ENCODE measurements at regions not wholly inside any gene's neighbourhood (a gene's known extent, or its start where the extent isn't known, plus 50 kb on each side); places are given as distances from the start of the nearest gene placed in this dataset.
"Not testable (repeated sequence)": the region's sequence is repeated elsewhere in the genome, so short reads cannot be mapped to it uniquely, and the experiment has no call there.

- no peak for DNase-seq (ENCODE audit: low read depth)
Observed at GRCh38 chr11:25159341-25159740, 662.5 kb downstream of the LUZP2 start.

GRCh38 chr11:25163421-25163820, 666.6 kb downstream of the LUZP2 start:
- DNase-seq (ENCODE audit: low read depth) = peak; percentile 6

DNA sequence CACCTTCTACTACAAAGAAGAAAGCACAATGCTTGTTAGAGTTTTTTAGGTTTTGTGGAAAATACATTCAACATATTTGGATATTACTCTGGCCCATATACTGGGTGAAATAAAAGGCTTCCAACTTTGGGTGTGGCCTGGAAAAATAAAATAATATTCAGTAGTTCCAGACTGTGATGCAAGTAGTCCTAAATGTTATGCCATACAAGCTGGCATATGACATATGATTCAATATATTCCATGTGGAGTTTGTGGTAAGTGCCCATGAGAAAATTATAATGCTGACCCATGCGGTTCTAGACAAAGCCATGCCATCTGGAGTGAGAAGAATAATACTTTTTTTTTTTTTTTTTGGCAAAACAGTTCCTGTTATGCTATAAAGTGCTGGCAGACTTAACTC, 683.3 kb downstream of the LUZP2 start:
- DNase-seq (ENCODE audit: low read depth) = no peak

DNA sequence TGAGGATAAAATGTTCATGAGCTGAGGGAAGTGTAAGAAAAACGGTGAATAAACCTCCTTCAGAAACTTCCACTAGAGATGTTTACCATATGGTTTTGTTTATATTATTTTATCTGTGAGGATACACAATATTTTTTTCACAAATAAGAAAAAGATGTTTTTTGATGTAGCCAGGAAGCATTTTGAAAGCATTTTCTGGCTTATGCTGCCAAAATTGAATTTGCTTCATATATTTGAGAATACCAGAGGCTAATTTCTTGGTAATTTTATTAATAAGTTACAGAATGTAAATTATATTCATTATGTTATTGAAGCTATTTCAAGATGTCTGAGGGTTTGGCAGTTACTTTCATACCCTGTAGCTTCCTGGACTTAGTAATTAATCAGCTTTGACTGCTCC, 686.6 kb downstream of the LUZP2 start:
- peak; percentile 6 for DNase-seq (ENCODE audit: low read depth)

DNA sequence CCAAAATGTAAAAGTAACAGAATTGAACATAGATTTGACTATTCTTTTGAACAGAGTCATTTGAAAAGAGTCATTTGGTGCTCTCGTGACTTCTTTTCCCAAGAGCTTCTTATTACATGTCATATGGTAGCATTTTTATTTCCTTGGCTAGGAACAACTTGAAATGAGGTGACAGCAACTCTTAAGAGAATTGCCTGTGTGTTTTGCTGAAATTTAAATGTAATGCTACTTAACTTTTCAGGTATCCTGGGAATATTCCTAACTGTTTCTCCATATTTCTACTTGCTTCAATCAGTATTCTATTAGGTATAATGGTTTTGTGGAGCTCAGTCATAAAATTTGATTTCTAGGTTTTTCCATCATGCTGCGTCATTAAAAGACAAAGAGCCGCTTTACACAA, 700.7 kb downstream of the LUZP2 start:
- DNase-seq (ENCODE audit: low read depth) = no peak

GRCh38 chr11:25198704-25199103, 701.9 kb downstream of the LUZP2 start:
- no peak for DNase-seq (ENCODE audit: low read depth)

GRCh38 chr11:25200925-25201324, 704.1 kb downstream of the LUZP2 start:
- no peak for DNase-seq (ENCODE audit: low read depth)

DNA sequence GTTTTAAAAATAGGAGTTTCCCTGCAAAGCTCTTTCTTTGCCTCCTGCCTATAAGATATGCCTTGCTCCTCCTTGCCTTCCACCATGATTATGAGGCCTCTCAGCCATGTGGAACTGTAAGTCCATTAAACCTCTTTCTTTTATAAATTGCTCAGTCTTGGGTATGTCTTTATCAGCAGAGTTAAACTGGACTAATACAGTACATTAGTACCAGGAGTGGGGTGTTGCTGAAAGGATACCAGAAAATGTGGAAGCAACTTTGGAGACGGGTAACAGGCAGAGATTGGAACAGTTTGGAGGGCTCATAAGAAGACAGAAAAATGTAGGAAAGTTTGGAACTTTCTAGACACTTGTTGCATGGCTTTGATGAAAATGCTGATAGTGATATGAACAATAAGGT, 709.9 kb downstream of the LUZP2 start:
- DNase-seq (ENCODE audit: low read depth) = no peak

DNA sequence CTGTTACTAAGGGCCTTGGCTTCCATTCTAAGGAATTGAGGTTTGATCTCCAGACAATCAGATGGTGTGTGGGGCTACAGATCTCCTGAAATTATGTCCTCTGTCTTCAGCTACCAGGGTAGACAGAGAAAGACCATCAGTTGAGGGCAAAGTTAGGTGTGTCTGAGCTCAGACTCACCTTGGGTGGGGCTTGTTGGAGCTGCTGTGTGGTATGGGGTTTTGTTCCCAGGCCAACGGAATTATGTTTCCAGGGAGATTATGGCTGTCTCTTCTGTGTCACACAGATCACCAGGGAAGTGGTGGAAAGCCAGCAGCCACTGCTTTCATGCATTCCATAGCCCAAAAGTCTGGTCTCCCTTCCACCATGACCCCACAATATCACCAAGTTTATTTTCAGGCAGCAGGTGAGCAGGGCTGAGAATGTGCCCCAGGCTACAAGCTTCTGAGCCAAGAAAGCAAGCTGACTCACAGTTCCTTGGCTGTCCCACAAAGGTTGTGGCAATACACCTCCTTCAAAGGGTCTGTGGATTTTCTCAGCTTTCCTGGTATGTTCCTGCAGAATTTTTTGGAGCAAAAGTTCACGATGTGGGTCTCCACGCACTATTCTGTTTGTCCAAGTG, 714.9 kb downstream of the LUZP2 start:
- no peak for DNase-seq (ENCODE audit: low read depth)

GRCh38 chr11:25214535-25215176, 717.8 kb downstream of the LUZP2 start:
- DNase-seq (ENCODE audit: low read depth) = no peak

GRCh38 chr11:25218036-25218435, 721.2 kb downstream of the LUZP2 start:
- no peak for DNase-seq (ENCODE audit: low read depth)

GRCh38 chr11:25225078-25225477, 728.2 kb downstream of the LUZP2 start:
- no peak for DNase-seq (ENCODE audit: low read depth)

GRCh38 chr11:25242928-25243327, 746.1 kb downstream of the LUZP2 start:
- DNase-seq (ENCODE audit: low read depth) = no peak

- DNase-seq (ENCODE audit: low read depth) = no peak
Observed at GRCh38 chr11:25244126-25244525, 747.3 kb downstream of the LUZP2 start.

GRCh38 chr11:25247336-25247735, 750.5 kb downstream of the LUZP2 start:
- DNase-seq (ENCODE audit: low read depth) = no peak

DNA sequence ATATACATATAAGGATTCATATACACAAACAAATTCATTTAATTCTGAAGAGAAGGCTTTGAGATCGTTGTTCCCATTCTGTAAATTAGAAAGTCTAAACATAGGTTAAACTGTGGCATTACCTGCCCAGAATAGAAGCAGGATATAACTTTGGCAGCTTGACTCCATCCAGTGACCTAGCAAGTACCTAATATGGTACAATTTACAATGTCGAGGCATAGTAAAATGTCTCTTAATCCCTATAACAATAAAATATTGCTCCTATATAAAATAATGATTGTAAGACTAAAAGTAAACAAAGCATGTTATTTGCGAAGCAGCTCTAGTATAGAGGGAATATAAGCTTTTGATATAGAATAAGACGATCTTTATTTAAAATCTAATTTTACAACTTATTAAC, 756.0 kb downstream of the LUZP2 start:
- DNase-seq (ENCODE audit: low read depth) = no peak

- DNase-seq (ENCODE audit: low read depth) = not testable (repeated sequence)
Observed at GRCh38 chr11:25263861-25264260, 767.0 kb downstream of the LUZP2 start.

- DNase-seq (ENCODE audit: low read depth) = no peak
Observed at GRCh38 chr11:25271301-25271700, 774.4 kb downstream of the LUZP2 start.

- no peak for DNase-seq (ENCODE audit: low read depth)
Observed at GRCh38 chr11:25272214-25272613, 775.4 kb downstream of the LUZP2 start.

- not testable (repeated sequence) for DNase-seq (ENCODE audit: low read depth)
Observed at GRCh38 chr11:25280821-25281220, 784.0 kb downstream of the LUZP2 start.

DNA sequence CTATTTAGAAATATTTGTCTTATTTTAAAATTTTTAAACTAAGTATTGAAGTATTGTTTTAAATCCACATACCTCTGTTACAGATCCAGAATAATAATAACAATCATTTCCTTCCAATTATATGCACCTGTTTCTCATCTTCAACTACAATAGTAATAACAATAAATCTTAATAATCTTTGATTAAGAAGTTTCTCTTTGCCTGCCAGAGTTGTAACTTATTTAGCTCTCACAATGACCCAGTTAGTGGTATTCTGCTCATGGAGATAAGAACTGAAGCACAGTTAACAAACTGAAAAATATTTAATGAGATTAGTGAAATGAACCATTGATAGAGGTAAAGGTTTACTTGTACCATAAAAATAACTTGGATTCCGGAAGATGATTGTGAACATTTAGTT, 796.3 kb downstream of the LUZP2 start:
- DNase-seq (ENCODE audit: low read depth) = no peak

GRCh38 chr11:25298450-25298849, 801.6 kb downstream of the LUZP2 start:
- DNase-seq (ENCODE audit: low read depth) = no peak

DNA sequence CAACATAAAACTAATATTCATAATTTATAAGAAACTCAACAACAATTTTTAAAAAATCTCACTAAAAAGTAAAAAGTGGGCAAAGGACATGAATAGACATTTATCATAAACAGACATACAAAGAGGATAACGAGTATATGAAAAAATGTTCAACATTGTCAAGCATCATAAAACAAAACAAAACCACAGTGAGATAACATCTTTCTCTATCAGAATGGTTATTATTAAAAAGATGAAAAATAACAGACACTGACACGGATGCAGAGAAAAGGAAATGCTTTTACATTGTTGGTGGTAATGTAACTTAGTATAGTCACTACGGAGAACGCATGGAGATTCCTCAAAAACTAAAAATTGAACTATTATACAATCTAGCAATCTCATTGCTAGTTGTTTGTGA, 813.0 kb downstream of the LUZP2 start:
- DNase-seq (ENCODE audit: low read depth) = no peak

GRCh38 chr11:25317216-25317615, 820.4 kb downstream of the LUZP2 start:
- DNase-seq (ENCODE audit: low read depth) = no peak
